IPS-20b (cell line): ENCODE measurements at regions not wholly inside any gene's neighbourhood (a gene's known extent, or its start where the extent isn't known, plus 50 kb on each side); places are given as distances from the start of the nearest gene placed in this dataset.
A peak's percentile ranks its signal among the peaks of the same experiment; 100 is the strongest.
"Not testable (repeated sequence)": the region's sequence is repeated elsewhere in the genome, so short reads cannot be mapped to it uniquely, and the experiment has no call there.

Experiments
- H3K27ac ChIP-seq: one replicate; pipeline ENCODE4 v1.5.1; 2013; ENCODE audit warnings: low read length
- H3K27me3 ChIP-seq: 2 replicates; pipeline ENCODE4 v1.6.1; 2013; ENCODE audit warnings: mild to moderate bottlenecking, low read length, inconsistent platforms; ENCODE audit not compliant: insufficient read depth
- H3K36me3 ChIP-seq: 2 replicates; pipeline ENCODE4 v1.6.1; 2013; ENCODE audit warnings: low read depth, mild to moderate bottlenecking, inconsistent platforms, low read length, moderate library complexity; ENCODE audit not compliant: insufficient read depth
- H3K4me1 ChIP-seq: 2 replicates; pipeline ENCODE4 v1.6.1; 2013; ENCODE audit warnings: mild to moderate bottlenecking, control low read depth, inconsistent platforms, low read length, moderate library complexity; ENCODE audit not compliant: insufficient read depth
- H3K4me3 ChIP-seq: 2 replicates; pipeline ENCODE4 v1.5.1; 2013; ENCODE audit warnings: mild to moderate bottlenecking, low read length, inconsistent platforms
- H3K9ac ChIP-seq: 2 replicates; pipeline ENCODE4 v1.6.1; 2013; ENCODE audit warnings: low read depth, mild to moderate bottlenecking, inconsistent platforms, low read length, moderate library complexity
- H3K9me3 ChIP-seq: 2 replicates; pipeline ENCODE4 v1.6.1; 2013; ENCODE audit warnings: mild to moderate bottlenecking, low read depth, low read length, inconsistent platforms; ENCODE audit not compliant: insufficient read depth

GRCh38 chr5:99386406-99387077, 457.7 kb upstream of the CHD1 start:
- Histone ChIP-seq H3K9me3 (peaks cover 17% of the 10 kb centered on the region; the same call in 1 of the 2 replicates), H3K4me1 (no peaks in the 10 kb centered on the region), H3K27me3 (no peaks in the 10 kb centered on the region), H3K27ac (no peak overlapping the region), H3K4me3 (no peak overlapping the region), H3K36me3 (no peaks in the 10 kb centered on the region), H3K9ac (no peak overlapping the region)

- H3K9me3 ChIP-seq, result peaks cover 17% of the 10 kb centered on the region; the same call in 1 of the 2 replicates
These were observed 450.4 kb upstream of the CHD1 start for GRCh38 chr5:99379187-99379586.

GRCh38 chr5:99378443-99378842, 449.6 kb upstream of the CHD1 start:
- Histone ChIP-seq H3K9ac (no peak overlapping the region; the same call in 1 of the 2 replicates), H3K36me3 (no peaks in the 10 kb centered on the region), H3K9me3 (peaks cover 13% of the 10 kb centered on the region; the same call in 1 of the 2 replicates), H3K4me3 (peak overlapping the region; percentile 25; the same call in 1 of the 2 replicates), H3K27me3 (no peaks in the 10 kb centered on the region), H3K27ac (no peak overlapping the region), H3K4me1 (peaks cover 15% of the 10 kb centered on the region; the same call in 1 of the 2 replicates)

More at GRCh38 chr5:99379187-99379586, 450.4 kb upstream of the CHD1 start:
- Histone ChIP-seq H3K4me3 (peak overlapping the region; percentile 25; the same call in 1 of the 2 replicates), H3K9ac (no peak overlapping the region; the same call in 1 of the 2 replicates), H3K4me1 (peaks cover 15% of the 10 kb centered on the region; the same call in 1 of the 2 replicates), H3K27me3 (no peaks in the 10 kb centered on the region), H3K36me3 (no peaks in the 10 kb centered on the region), H3K27ac (no peak overlapping the region)

- Histone ChIP-seq H3K9ac (no peak overlapping the region), H3K36me3 (no peaks in the 10 kb centered on the region), H3K27me3 (no peaks in the 10 kb centered on the region)
These were observed 441.2 kb upstream of the CHD1 start for GRCh38 chr5:99369797-99370593.

GRCh38 chr5:99368726-99369125, 439.9 kb upstream of the CHD1 start:
- Histone ChIP-seq H3K27me3 (no peaks in the 10 kb centered on the region), H3K9ac (no peak overlapping the region), H3K4me3 (no peak overlapping the region), H3K4me1 (no peaks in the 10 kb centered on the region), H3K9me3 (no peaks in the 10 kb centered on the region), H3K36me3 (no peaks in the 10 kb centered on the region), H3K27ac (no peak overlapping the region)

More at GRCh38 chr5:99369797-99370593, 441.2 kb upstream of the CHD1 start:
- no peak overlapping the region for H3K4me3 ChIP-seq
- H3K9me3 ChIP-seq, result no peaks in the 10 kb centered on the region
- no peak overlapping the region for H3K27ac ChIP-seq
- H3K4me1 ChIP-seq, result no peaks in the 10 kb centered on the region

GRCh38 chr5:99355881-99356280, 427.1 kb upstream of the CHD1 start:
- Histone ChIP-seq H3K36me3 (no peaks in the 10 kb centered on the region), H3K4me1 (no peaks in the 10 kb centered on the region), H3K9me3 (peaks cover 15% of the 10 kb centered on the region; the same call in 1 of the 2 replicates), H3K27ac (no peak overlapping the region), H3K27me3 (no peaks in the 10 kb centered on the region), H3K4me3 (no peak overlapping the region), H3K9ac (no peak overlapping the region)

- Histone ChIP-seq H3K9me3 (peaks cover 18% of the 10 kb centered on the region; the same call in 1 of the 2 replicates), H3K4me1 (no peaks in the 10 kb centered on the region), H3K4me3 (no peak overlapping the region), H3K9ac (no peak overlapping the region), H3K27ac (no peak overlapping the region), H3K27me3 (no peaks in the 10 kb centered on the region), H3K36me3 (no peaks in the 10 kb centered on the region)
These were observed 421.0 kb upstream of the CHD1 start for GRCh38 chr5:99349787-99350186.

GRCh38 chr5:99348597-99348996, 419.8 kb upstream of the CHD1 start:
- H3K27me3 ChIP-seq, result no peaks in the 10 kb centered on the region
- no peak overlapping the region for H3K9ac ChIP-seq
- H3K4me3 ChIP-seq, result no peak overlapping the region
- no peak overlapping the region for H3K27ac ChIP-seq
- H3K9me3 ChIP-seq, result peaks cover 18% of the 10 kb centered on the region; the same call in 1 of the 2 replicates
- no peaks in the 10 kb centered on the region for H3K4me1 ChIP-seq
- H3K36me3 ChIP-seq, result no peaks in the 10 kb centered on the region

- not testable (repeated sequence) for H3K36me3 ChIP-seq, H3K27ac ChIP-seq, H3K27me3 ChIP-seq
These were observed 411.0 kb upstream of the CHD1 start for GRCh38 chr5:99339758-99340157.

GRCh38 chr5:99334936-99335335, 406.1 kb upstream of the CHD1 start:
- Histone ChIP-seq H3K36me3 (no peaks in the 10 kb centered on the region), H3K4me1 (no peaks in the 10 kb centered on the region), H3K27ac (no peak overlapping the region), H3K9ac (no peak overlapping the region), H3K4me3 (no peak overlapping the region), H3K9me3 (no peaks in the 10 kb centered on the region), H3K27me3 (no peaks in the 10 kb centered on the region)

More at GRCh38 chr5:99339758-99340157, 411.0 kb upstream of the CHD1 start:
- not testable (repeated sequence) for H3K9ac ChIP-seq, H3K4me3 ChIP-seq, H3K4me1 ChIP-seq, H3K9me3 ChIP-seq

- no peak overlapping the region for H3K27ac ChIP-seq
- H3K9ac ChIP-seq, result no peak overlapping the region
- no peaks in the 10 kb centered on the region for H3K9me3 ChIP-seq
- H3K4me1 ChIP-seq, result no peaks in the 10 kb centered on the region
- no peaks in the 10 kb centered on the region for H3K27me3 ChIP-seq
- no peaks in the 10 kb centered on the region for H3K36me3 ChIP-seq
- H3K4me3 ChIP-seq, result no peak overlapping the region
These were observed 402.3 kb upstream of the CHD1 start for GRCh38 chr5:99331061-99331460.

GRCh38 chr5:99320436-99320835, 391.6 kb upstream of the CHD1 start:
- H3K9me3 ChIP-seq, result no peaks in the 10 kb centered on the region
- H3K9ac ChIP-seq, result no peak overlapping the region
- no peaks in the 10 kb centered on the region for H3K4me1 ChIP-seq
- no peaks in the 10 kb centered on the region for H3K36me3 ChIP-seq
- H3K27me3 ChIP-seq, result no peaks in the 10 kb centered on the region
- H3K4me3 ChIP-seq, result no peak overlapping the region
- H3K27ac ChIP-seq, result no peak overlapping the region
